ENCODE measurements at regions not wholly inside any gene's neighbourhood (a gene's known extent, or its start where the extent isn't known, plus 50 kb on each side); places are given as distances from the start of the nearest gene placed in this dataset.

GRCh38 chr12:58583940-58584339, 336.4 kb downstream of the LRIG3 start:
- no peak for TF ChIP-seq CTCF (IDR thresholded peaks at IDR 0.05; ENCODE audit: unreplicated experiment)
- H3K4me1 Mint-ChIP-seq: no peaks in the 10 kb centered on the region
- H3K27me3 Mint-ChIP-seq (ENCODE audit: low read depth): no peaks in the 10 kb centered on the region
- H3K36me3 Mint-ChIP-seq: no peaks in the 10 kb centered on the region
- H3K9me3 Mint-ChIP-seq: no peaks in the 10 kb centered on the region
- DNase-seq (ENCODE audit: low spot score in 2 of 2, unreplicated experiment in 2 of 2): no peak
- no peak overlapping the region for H3K27ac Mint-ChIP-seq
- no peak overlapping the region for H3K4me3 Mint-ChIP-seq

- Mint-ChIP-seq H3K4me3 (no peak overlapping the region), H3K36me3 (no peaks in the 10 kb centered on the region), H3K4me1 (no peaks in the 10 kb centered on the region), H3K27ac (no peak overlapping the region), H3K27me3 (ENCODE audit: low read depth) (no peaks in the 10 kb centered on the region), H3K9me3 (no peaks in the 10 kb centered on the region)
- no peak for TF ChIP-seq CTCF (IDR thresholded peaks at IDR 0.05; ENCODE audit: unreplicated experiment)
- no peak for DNase-seq (ENCODE audit: low spot score in 2 of 2, unreplicated experiment in 2 of 2)
These were observed 335.4 kb downstream of the LRIG3 start for GRCh38 chr12:58584880-58585279.

GRCh38 chr12:58586762-58587161, 333.5 kb downstream of the LRIG3 start:
- no peak overlapping the region for H3K4me3 Mint-ChIP-seq
- no peak for DNase-seq (ENCODE audit: low spot score in 2 of 2, unreplicated experiment in 2 of 2)
- no peaks in the 10 kb centered on the region for H3K9me3 Mint-ChIP-seq
- no peak for TF ChIP-seq CTCF (IDR thresholded peaks at IDR 0.05; ENCODE audit: unreplicated experiment)
- no peaks in the 10 kb centered on the region for H3K4me1 Mint-ChIP-seq
- H3K27ac Mint-ChIP-seq: no peak overlapping the region
- H3K36me3 Mint-ChIP-seq: no peaks in the 10 kb centered on the region
- no peaks in the 10 kb centered on the region for H3K27me3 Mint-ChIP-seq (ENCODE audit: low read depth)

GRCh38 chr12:58588770-58589169, 331.5 kb downstream of the LRIG3 start:
- DNase-seq (ENCODE audit: low spot score in 2 of 2, unreplicated experiment in 2 of 2): no peak
- H3K9me3 Mint-ChIP-seq: no peaks in the 10 kb centered on the region
- H3K36me3 Mint-ChIP-seq: no peaks in the 10 kb centered on the region
- H3K4me3 Mint-ChIP-seq: no peak overlapping the region
- no peaks in the 10 kb centered on the region for H3K4me1 Mint-ChIP-seq
- TF ChIP-seq CTCF (IDR thresholded peaks at IDR 0.05; ENCODE audit: unreplicated experiment): no peak
- H3K27me3 Mint-ChIP-seq (ENCODE audit: low read depth): no peaks in the 10 kb centered on the region
- no peak overlapping the region for H3K27ac Mint-ChIP-seq

- Mint-ChIP-seq H3K4me3 (no peak overlapping the region), H3K36me3 (no peaks in the 10 kb centered on the region), H3K27me3 (ENCODE audit: low read depth) (no peaks in the 10 kb centered on the region), H3K27ac (no peak overlapping the region), H3K9me3 (peaks cover 3% of the 10 kb centered on the region), H3K4me1 (no peaks in the 10 kb centered on the region)
- TF ChIP-seq CTCF (IDR thresholded peaks at IDR 0.05; ENCODE audit: unreplicated experiment): no peak
- DNase-seq (ENCODE audit: low spot score in 2 of 2, unreplicated experiment in 2 of 2): no peak
These were observed 327.7 kb downstream of the LRIG3 start for GRCh38 chr12:58592475-58593207.
